HG02938 (cell line): ENCODE measurements at regions not wholly inside any gene's neighbourhood (a gene's known extent, or its start where the extent isn't known, plus 50 kb on each side); places are given as distances from the start of the nearest gene placed in this dataset.

Experiments used
- ATAC-seq: cut with Tn5 transposase; IDR thresholded peaks from one replicate; pipeline ENCODE4 v1.9.1; 2021; ENCODE audit warnings: mild to moderate bottlenecking, moderate library complexity; ENCODE audit not compliant: unreplicated experiment

DNA sequence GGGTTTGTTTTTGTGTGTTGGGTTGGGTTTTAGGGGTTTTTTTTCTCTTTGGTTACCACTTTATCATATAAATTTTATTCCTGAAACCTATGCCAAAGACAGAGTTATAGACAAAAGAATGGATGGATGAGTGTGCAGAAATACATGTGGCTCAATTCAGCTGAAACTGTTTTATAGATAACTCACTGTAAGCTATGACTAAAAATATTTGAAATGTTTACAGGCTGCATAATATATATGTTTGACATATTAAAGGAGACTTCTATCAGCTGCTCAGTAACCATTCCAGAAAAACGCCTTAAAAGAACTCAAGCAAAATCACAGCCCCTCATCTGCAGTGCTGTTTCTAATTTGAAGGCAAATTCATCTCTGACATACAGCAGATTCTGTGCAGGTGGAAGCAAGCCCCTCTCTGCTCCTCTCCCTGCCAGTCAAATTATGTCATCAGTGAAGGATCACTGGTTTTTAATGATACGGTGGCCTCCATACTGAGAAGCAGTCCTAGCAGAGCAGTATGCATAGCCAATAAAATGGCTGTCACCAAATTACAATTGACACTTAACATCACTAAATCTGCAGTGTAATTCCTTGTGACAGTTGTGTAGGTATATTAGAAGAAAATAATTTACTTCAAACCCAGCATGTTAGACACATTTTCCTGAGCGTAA lies 301.6 kb downstream of the NR2F1-AS1 start:
- no peak for ATAC-seq

DNA sequence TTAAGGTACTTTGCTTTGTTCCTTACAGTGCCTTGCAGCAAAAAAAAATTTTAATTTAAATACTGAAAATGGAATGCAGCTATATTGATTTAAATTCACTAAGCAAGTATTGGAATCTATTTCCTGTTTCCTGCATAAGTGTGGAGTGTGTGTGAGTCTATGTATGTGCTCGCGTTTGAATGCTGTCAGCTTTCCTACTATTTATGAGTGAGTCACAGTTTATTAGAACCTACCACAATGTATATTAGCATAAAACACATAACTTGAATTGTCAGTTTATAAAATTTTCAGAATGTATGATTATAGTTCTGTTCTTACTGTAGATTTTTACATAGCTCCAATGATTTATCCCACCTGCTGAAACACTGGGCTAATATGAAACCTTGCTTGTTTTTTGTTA lies 302.1 kb downstream of the NR2F1-AS1 start:
- ATAC-seq: no peak

- ATAC-seq: no peak
Measured at GRCh38 chr5:93277051-93277450, 304.0 kb downstream of the NR2F1-AS1 start.

- no peak for ATAC-seq
Measured at GRCh38 chr5:93275376-93275775, 305.6 kb downstream of the NR2F1-AS1 start.

- ATAC-seq: no peak
Measured at GRCh38 chr5:93274291-93274690, 306.7 kb downstream of the NR2F1-AS1 start.

DNA sequence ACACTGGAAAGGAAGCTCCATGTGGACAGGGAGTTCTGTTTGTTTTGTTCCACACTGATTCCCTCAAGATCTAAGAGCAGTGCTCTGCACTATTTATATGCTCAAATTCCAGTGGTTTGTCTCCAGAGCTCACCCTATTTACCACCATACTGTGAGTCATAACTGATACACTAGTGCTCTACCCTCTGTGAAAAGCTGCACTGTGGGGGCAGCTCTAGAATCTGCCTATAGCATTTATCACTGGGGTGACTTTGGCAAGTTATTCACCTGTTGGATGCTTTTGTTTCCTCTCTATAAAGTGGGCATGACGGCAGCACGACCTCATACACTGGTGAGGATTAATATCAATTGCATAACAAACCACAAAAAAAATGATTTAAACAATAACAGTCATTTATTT lies 307.8 kb downstream of the NR2F1-AS1 start:
- no peak for ATAC-seq

- ATAC-seq: no peak
Measured at GRCh38 chr5:93272108-93272507, 308.9 kb downstream of the NR2F1-AS1 start.

- ATAC-seq: no peak
Measured at GRCh38 chr5:93267736-93268135, 313.3 kb downstream of the NR2F1-AS1 start.

- ATAC-seq: no peak
Measured at GRCh38 chr5:93267276-93267675, 313.7 kb downstream of the NR2F1-AS1 start.

- no peak for ATAC-seq
Measured at GRCh38 chr5:93257616-93258015, 323.4 kb downstream of the NR2F1-AS1 start.

DNA sequence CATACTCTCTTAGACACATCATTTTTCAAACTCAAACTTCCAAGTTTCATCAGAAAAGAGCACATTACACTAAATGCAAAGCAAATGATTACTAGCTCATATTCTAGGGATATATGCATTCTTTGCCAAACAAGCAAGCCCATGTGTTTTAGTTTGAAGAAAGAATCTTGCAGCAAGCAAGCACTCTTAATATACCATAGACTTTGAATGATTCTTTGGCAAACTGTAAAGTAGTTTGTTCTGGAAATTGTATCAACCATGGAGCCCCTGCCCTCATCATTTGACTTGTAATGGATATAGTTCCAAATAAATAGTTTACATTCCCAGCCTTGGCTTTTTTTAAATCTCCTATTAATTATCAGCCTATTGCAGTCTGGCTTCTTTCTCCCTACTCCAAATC lies 325.2 kb downstream of the NR2F1-AS1 start:
- ATAC-seq: no peak

- no peak for ATAC-seq
Measured at GRCh38 chr5:93252165-93252564, 328.9 kb downstream of the NR2F1-AS1 start.

GRCh38 chr5:93251347-93251746 lies 329.7 kb downstream of the NR2F1-AS1 start:
- no peak for ATAC-seq

DNA sequence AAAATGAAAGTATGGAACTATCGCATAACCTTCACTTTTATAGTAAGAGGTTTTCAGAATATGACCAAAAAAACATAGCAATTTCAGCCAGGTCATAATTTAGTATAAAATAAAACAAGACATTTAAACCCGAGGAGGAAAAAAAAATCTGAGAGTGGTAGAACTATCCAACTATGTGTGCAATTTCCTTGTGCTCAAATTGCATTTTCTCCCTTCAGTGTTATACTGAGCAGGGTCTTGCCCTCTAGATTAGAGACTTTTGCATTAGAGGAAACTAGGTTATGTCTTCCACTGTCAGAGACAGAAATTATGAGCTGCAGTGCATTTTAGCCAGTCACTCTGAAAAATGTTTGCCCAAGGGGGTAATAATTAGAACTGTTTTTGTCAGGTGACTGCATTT lies 330.6 kb downstream of the NR2F1-AS1 start:
- no peak for ATAC-seq

DNA sequence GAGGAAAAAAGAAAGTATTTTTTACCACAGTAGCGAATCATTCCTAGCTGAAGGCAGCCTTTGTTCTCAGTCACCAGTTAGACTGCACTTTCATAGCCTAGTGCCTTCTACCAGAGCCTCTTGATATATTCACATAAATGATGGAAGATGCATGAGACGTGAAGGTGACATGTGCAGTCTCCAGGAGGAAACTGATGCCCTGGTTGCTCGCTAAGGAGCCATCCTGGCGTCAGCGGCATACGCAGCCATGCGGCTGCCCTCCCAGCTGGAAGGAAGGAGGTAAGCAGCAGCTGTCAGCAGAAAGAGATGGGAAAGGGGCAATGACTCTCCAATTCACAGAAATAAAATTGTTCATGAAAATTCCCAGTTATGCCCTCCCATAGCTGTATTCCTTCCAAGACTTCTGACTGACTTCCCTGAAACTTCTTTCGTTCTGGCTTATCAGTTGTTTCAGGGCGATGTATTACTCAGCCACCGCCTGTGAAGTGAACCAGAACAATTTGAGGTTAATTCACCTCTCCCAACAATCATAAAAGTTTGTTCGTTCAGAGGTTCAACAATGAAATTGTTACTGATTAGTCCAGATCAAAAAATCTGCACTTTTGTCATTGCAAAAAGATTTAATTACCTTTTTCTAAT lies 331.2 kb downstream of the NR2F1-AS1 start:
- ATAC-seq: no peak

DNA sequence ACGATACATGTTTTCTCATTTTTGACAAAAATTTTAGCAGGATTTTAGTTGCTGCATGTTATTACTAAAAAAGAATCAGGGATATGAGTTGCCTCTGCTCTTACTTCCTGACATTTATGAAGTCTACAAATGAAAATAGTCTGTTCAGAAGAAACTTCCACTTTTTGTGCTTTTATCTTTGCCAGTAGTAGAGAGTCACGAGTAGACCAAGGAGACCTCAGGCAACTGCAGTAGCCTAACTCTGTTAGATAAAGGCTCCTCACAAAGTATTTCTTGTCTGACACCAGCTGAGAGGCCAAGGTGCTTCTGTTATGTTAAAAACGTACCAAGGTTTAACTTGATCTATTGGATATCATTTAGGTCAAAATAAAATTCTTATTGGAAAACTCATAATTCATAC lies 333.9 kb downstream of the NR2F1-AS1 start:
- no peak for ATAC-seq

GRCh38 chr5:93246090-93246855 lies 334.7 kb downstream of the NR2F1-AS1 start:
- ATAC-seq: no peak

- ATAC-seq: no peak
Measured at GRCh38 chr5:93245226-93245625, 335.8 kb downstream of the NR2F1-AS1 start.

DNA sequence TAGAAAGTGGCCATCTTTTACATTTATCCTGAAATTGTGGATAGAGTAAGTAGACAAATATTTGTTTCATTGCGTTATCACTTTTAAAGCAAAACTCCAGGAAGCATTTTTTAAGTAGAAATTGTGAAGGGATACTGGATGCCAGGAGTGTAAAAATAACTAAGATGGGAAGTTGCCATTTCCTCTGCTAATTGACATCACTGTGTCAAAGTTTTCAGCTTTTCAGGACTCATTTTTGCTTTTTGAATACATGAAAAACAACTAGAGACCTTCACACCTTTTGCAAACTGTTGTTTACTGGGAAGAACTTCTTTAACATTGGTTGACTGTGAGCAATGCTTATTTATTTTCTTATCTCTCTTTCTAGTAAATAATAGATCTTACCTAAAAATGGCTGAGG lies 337.5 kb downstream of the NR2F1-AS1 start:
- ATAC-seq: no peak

GRCh38 chr5:93240228-93240834 lies 340.7 kb downstream of the NR2F1-AS1 start:
- peak; percentile 55 for ATAC-seq

DNA sequence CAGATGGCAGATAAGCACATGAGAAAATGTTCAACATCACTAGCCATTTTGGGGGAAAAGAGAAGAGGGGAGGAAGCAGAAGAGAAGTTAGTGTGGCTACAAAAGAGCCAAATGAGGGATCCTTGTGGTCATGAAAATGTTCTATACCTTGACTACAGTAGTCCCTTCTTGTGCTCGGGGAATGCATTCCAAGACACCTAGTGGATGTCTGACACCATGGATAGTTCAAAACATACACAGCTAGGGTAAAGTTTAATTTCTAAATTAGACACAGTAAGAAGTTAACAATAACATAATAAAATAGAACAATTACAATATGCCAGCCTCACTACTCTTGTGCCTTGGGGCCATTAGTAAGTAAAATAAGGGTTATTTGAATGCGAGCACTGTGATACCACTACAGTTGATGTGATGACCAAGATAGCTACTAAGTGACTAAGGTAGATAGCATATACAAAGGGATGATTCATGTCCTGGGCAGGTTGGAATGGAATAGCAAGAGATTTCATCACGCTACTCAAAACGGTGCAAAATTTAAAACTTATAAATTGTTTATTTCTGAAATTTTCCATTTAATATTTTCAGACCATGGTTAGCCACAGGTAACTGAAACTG lies 344.1 kb downstream of the NR2F1-AS1 start:
- ATAC-seq: no peak
